Heart left ventricle (tissue), 16 donors: ENCODE measurements at regions not wholly inside any gene's neighbourhood (a gene's known extent, or its start where the extent isn't known, plus 50 kb on each side); places are given as distances from the start of the nearest gene placed in this dataset.

ENCODE experiments used
- ATAC-seq, 4 donors: fragments of 200-7000 bp; cut with Tn5 transposase; one replicate each; pipeline ENCODE4 v1.9.1; 2020 to 2022; ENCODE audit warnings: moderate library complexity in 4 of 4, mild to moderate bottlenecking in 3 of 4, moderate number of reproducible peaks in 1 of 4
- DNase-seq, 5 donors: peaks; one replicate each; pipeline ENCODE4 v3.0.0-alpha.2; 2020
- H3K27ac ChIP-seq, 12 donors: fragments of 200-600 bp; sonication (generic) in 4 of 12; one replicate each; pipeline versions ENCODE4 v1.5.0 to v1.8.0; 2016 to 2022; ENCODE audit warnings: mild to moderate bottlenecking in 2 of 12
- H3K27me3 ChIP-seq, 9 donors: fragments of 200-600 bp; sonication (generic) in 2 of 9; one replicate each; pipeline versions ENCODE4 v1.5.1 to v1.8.0; 2016 to 2022; ENCODE audit warnings: mild to moderate bottlenecking in 3 of 9
- H3K36me3 ChIP-seq, 9 donors: fragments of 200-600 bp; sonication (generic) in 2 of 9; one replicate each; pipeline versions ENCODE4 v1.5.0 to v1.8.0; 2018 to 2022; ENCODE audit warnings: mild to moderate bottlenecking in 2 of 9
- H3K4me1 ChIP-seq, 12 donors: fragments of 200-600 bp; sonication (generic) in 4 of 12; one replicate each; pipeline versions ENCODE4 v1.5.0 to v1.8.0; 2016 to 2022; ENCODE audit warnings: mild to moderate bottlenecking in 3 of 12
- H3K4me3 ChIP-seq, 12 donors: fragments of 200-600 bp; sonication (generic) in 4 of 12; one replicate each; pipeline versions ENCODE4 v1.5.0 to v1.8.0; 2017 to 2022; ENCODE audit warnings: mild to moderate bottlenecking in 9 of 12, moderate library complexity in 4 of 12
- H3K9me3 ChIP-seq, 12 donors: fragments of 200-600 bp; sonication (generic) in 4 of 12; one replicate each; pipeline versions ENCODE4 v1.5.0 to v1.8.0; 2016 to 2022; ENCODE audit warnings: mild to moderate bottlenecking in 1 of 12
- CTCF ChIP-seq, 12 donors: fragments of 200-600 bp; sonication (generic) in 4 of 12; IDR thresholded peaks; one replicate each; pipeline versions ENCODE4 v1.5.0 to v1.8.0; 2018 to 2022; ENCODE audit warnings: antibody characterized with exemption in 12 of 12, mild to moderate bottlenecking in 5 of 12
- POLR2A ChIP-seq, 2 donors: fragments of 450-650 bp; IDR thresholded peaks; one replicate each; pipeline ENCODE4 v1.6.1; 2017; ENCODE audit warnings: antibody characterized with exemption in 2 of 2, mild to moderate bottlenecking in 2 of 2, moderate library complexity in 2 of 2
- WGBS, 4 donors: extraction: QIAGEN DNeasy Blood & Tissue Kit in 2 of 4; methylation state at CpG; one replicate each; pipeline versions ENCODE4 v1.1.5 to v1.1.7; 2013 to 2018; 5-methylcytosine and 5-hydroxymethylcytosine counted together
- intact Hi-C, 10 donors: fragments of 100-400 bp; cut with DNase I; formaldehyde crosslinking; loops; one replicate each; pipeline versions ENCODE4 v1.11.1 to v1.14.2; 2022
- donor health status: ischemic (EF 13 %, LVEDD 7.1; RV severe dilation, severe dysfunction).
- donor health status: healthy with polysubstance abuse.
- donor health status: DM: no; HTN: yes; CAD: no.
- donor health status: DM: no; HTN: no; CAD: no.
- donor health status: ischemic (EF 25% LVEDD 6.9; RV normal size, moderate dysfunction).
- donor health status: ischemic (EF 25% LVEDD 5.7; RV mildly dilated, moderate dysfunction).
- donor health status: healthy.
- donor health status: DM: yes; HTN: yes; CAD: no.
- donor health status: ischemic (EF 35%, LVEDD 5.7; RV mildly dilated, moderate dysfunction).
- donor health status: nonischemic (EF 11% LVEDD 7.7; RV severe dilation, severe dysfunction).
- donor health status: DM: yes; HTN: yes; CAD: no.
- donor health status: PGD.
- donor health status: ischemic (EF 29% LVEDD 5.4; RV normal size, mild dysfunction).
- donor health status: nonischemic (EF 23%, LVEDD 6.1; RV moderate dilation, normal function).

DNA sequence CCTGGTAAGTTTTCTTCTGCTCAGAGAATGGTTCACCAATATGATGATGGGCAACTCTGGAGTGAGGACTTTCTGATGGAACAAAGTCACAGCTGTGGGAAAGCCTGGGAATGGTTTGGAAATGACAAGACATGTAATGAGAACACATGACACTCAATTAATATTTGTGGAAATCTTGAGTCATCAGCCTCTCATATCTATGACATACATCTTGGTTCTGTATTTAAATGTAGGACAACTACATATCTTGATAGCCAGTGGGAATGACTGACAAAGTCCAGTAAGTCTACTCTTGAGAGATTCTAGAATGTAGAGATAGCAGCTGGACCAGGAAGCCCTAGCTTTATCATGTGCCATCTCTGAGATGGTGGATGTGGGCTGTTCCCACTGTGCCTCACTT, 85.5 kb downstream of the PALM2AKAP2 start:
- Histone ChIP-seq H3K27me3 (no peaks in the 10 kb centered on the region), H3K9me3 (no peaks in the 10 kb centered on the region), H3K4me1 (peaks cover 0 to 66% (median 33%) of the 10 kb centered on the region in 12 donors), H3K4me3 (no peak overlapping the region), H3K36me3 (no peaks in the 10 kb centered on the region), H3K27ac (peak overlapping the region in 6 of 12 donors; percentile 26 to 90 (median 79))
- DNase-seq (no peak), ATAC-seq (no peak)
- TF ChIP-seq CTCF (IDR thresholded peaks at IDR 0.05) (no peak), POLR2A (IDR thresholded peaks at IDR 0.05) (no peak)
- intact Hi-C loops, result no loop called here

DNA sequence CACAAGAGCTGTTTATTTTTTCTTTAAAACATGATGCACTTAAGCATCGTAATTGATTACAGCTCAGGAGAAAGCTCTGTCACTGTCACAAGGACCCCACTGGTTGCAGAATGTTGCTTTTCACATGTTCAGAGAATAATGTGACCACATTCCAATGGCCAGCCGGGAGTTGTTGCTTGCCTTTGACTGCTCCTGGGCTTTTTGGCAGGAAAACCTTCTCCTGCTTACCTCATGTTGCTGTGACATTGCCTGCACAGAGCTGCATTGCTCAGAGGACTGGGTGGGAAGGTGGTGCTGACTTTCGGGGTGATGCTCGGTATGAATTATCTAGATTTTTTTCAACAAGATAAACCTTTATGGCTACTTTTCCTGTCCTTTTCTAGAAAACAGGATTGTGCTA, 88.2 kb downstream of the PALM2AKAP2 start:
- no peaks in the 10 kb centered on the region for H3K9me3 ChIP-seq
- no peak for DNase-seq
- intact Hi-C loops, result loop anchor here in 1 of 10 donors (2.0 kb wide), 1 partner anchor 13 kb away; no protein-coding TSS in a partner anchor
- WGBS, 4 donors, result 16 to 31% (median 22%) methylated on average over 4 of the region's 4 CpGs
- no peaks in the 10 kb centered on the region for H3K36me3 ChIP-seq
- TF ChIP-seq POLR2A (IDR thresholded peaks at IDR 0.05) (no peak), CTCF (IDR thresholded peaks at IDR 0.05) (no peak)
- H3K4me1 ChIP-seq, result peaks cover 0 to 50% (median 14%) of the 10 kb centered on the region in 12 donors
- H3K27me3 ChIP-seq, result no peaks in the 10 kb centered on the region
- H3K4me3 ChIP-seq, result peak overlapping the region in 8 of 12 donors; percentile 20 to 45 (median 36)
- H3K27ac ChIP-seq, result peak overlapping the region; percentile 66 to 94 (median 84)
- peak; percentile 41 to 63 (median 48) for ATAC-seq

DNA sequence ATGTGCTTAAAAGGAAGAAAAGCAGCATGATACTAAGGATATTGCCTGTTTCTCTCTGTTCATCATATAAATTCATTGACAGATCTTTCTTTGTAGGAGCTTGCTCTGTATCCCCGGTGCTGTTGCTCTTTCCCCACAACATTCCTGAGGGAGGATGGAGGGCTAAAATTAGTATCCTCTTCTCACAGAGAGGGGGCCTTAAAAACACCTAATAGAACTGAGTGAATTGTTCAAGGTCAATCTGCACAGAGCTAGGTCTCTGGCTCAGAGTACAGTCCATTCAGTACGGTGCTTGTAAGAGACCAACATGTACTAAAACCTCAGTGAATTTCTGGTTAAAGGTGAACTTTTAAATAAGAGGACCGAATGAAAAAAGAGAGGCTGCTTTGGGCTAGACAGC, 88.7 kb downstream of the PALM2AKAP2 start:
- 29 to 38% (median 34%) methylated on average over 3 of the region's 3 CpGs for WGBS, 4 donors
- no peaks in the 10 kb centered on the region for H3K9me3 ChIP-seq
- intact Hi-C loops, result loop anchor here in 1 of 10 donors (2.0 kb wide), 1 partner anchor 14 kb away; no protein-coding TSS in a partner anchor
- H3K4me1 ChIP-seq, result peaks cover 0 to 50% (median 14%) of the 10 kb centered on the region in 12 donors
- ATAC-seq (peak; percentile 76 to 86 (median 80)), DNase-seq (no peak)
- TF ChIP-seq CTCF (IDR thresholded peaks at IDR 0.05) (no peak), POLR2A (IDR thresholded peaks at IDR 0.05) (no peak)
- H3K27ac ChIP-seq, result peak overlapping the region; percentile 47 to 94 (median 84)
- no peaks in the 10 kb centered on the region for H3K36me3 ChIP-seq
- peak overlapping the region in 6 of 12 donors; percentile 20 to 45 (median 36) for H3K4me3 ChIP-seq
- H3K27me3 ChIP-seq, result no peaks in the 10 kb centered on the region

GRCh38 chr9:109870365-109870764, 90.4 kb downstream of the PALM2AKAP2 start:
- peaks cover 0 to 50% (median 14%) of the 10 kb centered on the region in 12 donors for H3K4me1 ChIP-seq
- ATAC-seq, result no peak
- no peaks in the 10 kb centered on the region for H3K27me3 ChIP-seq
- 61 to 65% (median 63%) methylated on average over 6 of the region's 6 CpGs for WGBS, 4 donors
- intact Hi-C loops, result no loop called here
- H3K4me3 ChIP-seq, result no peak overlapping the region
- H3K27ac ChIP-seq, result peak overlapping the region in 11 of 12 donors; percentile 23 to 94 (median 83)
- H3K36me3 ChIP-seq, result no peaks in the 10 kb centered on the region
- H3K9me3 ChIP-seq, result no peaks in the 10 kb centered on the region
- DNase-seq, result no peak
- TF ChIP-seq POLR2A (IDR thresholded peaks at IDR 0.05) (no peak), CTCF (IDR thresholded peaks at IDR 0.05) (no peak)
